Body of pancreas (tissue), 4 donors: ENCODE measurements at regions not wholly inside any gene's neighbourhood (a gene's known extent, or its start where the extent isn't known, plus 50 kb on each side); places are given as distances from the start of the nearest gene placed in this dataset.

Source experiments
- ATAC-seq: fragments of 150-250 bp; one replicate; pipeline ENCODE4 v1.9.1; 2016
- DNase-seq, 4 donors: peaks; one replicate each; pipeline ENCODE4 v3.0.0-alpha.2; 2019
- H3K27ac ChIP-seq, 4 donors: fragments of 200-600 bp; sonication (generic); 1 replicate in 3 of 4; 2 replicates in 1 of 4; pipeline versions ENCODE4 v1.5.1 to v1.6.1; 2016 to 2019; ENCODE audit warnings: mild to moderate bottlenecking in 1 of 4, mixed read lengths in 1 of 4, moderate library complexity in 1 of 4
- H3K27me3 ChIP-seq, 2 donors: fragments of 200-600 bp; sonication (generic); one replicate each; pipeline ENCODE4 v1.6.0; 2016; ENCODE audit warnings: mild to moderate bottlenecking in 1 of 2
- H3K36me3 ChIP-seq, 2 donors: fragments of 200-600 bp; sonication (generic); replicated peaks in 1 of 2; 2 replicates each; pipeline ENCODE4 v1.5.1; 2016; ENCODE audit warnings: low read depth in 2 of 2; ENCODE audit not compliant: insufficient read depth in 1 of 2
- H3K4me1 ChIP-seq: fragments of 200-600 bp; sonication (generic); one replicate; pipeline ENCODE4 v1.6.0; 2016
- H3K4me3 ChIP-seq, 2 donors: fragments of 200-600 bp; sonication (generic); 1 replicate in 1 of 2; 2 replicates in 1 of 2; pipeline ENCODE4 v1.5.1; 2016 to 2019
- H3K9me3 ChIP-seq, 3 donors: fragments of 200-600 bp; sonication (generic); 1 replicate in 2 of 3; 2 replicates in 1 of 3; pipeline ENCODE4 v1.5.1; 2016
- POLR2A ChIP-seq, 3 donors: fragments of 450-650 bp; IDR thresholded peaks; one replicate each; pipeline ENCODE4 v1.6.1; 2016; ENCODE audit warnings: antibody characterized with exemption in 3 of 3, mild to moderate bottlenecking in 2 of 3
- WGBS, 2 donors: methylation state at CpG; one replicate each; pipeline ENCODE4 v1.1.5; 2017; 5-methylcytosine and 5-hydroxymethylcytosine counted together
- intact Hi-C: fragments of 100-400 bp; cut with DNase I; formaldehyde crosslinking; loops from one replicate; pipeline ENCODE4 v1.15.1; 2023
- TF ChIP-seq, protein P1 (sequence below), 7 experiments: fragments of 450-650 bp in 4 of 7; fragments of 200-600 bp in 3 of 7; sonication (generic) in 3 of 7; IDR thresholded peaks; one replicate each; pipeline ENCODE4 v1.5.1; 2016 to 2019; ENCODE audit warnings: antibody characterized with exemption in 7 of 7

DNA sequence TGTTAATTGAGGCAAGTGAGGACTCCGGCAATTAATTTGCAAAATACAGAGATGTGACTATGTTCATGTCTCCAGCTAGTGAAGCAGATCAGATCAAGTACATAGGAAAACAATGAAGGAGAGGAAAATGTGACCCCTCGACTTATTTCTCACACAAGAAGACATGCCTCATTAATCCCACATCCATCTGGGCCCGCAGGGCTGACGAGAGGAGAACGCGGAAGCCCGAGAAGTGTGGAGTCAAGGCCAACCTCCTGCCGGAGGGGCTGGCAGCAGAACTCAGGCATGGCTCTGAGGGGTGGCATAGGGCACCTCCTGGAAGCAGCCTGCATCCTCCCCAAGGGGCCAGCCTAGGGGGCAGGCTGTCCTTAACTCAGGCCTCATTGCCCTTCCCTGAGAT, 54.4 kb downstream of the ZNF503 start:
- Histone ChIP-seq H3K27me3 (no peaks in the 10 kb centered on the region), H3K4me1 (no peaks in the 10 kb centered on the region), H3K4me3 (no peak overlapping the region), H3K9me3 (peaks cover 0 to 8% (median 0%) of the 10 kb centered on the region in 3 donors), H3K27ac (no peak overlapping the region), H3K36me3 (no peaks in the 10 kb centered on the region)
- TF ChIP-seq POLR2A (IDR thresholded peaks at IDR 0.05) = no peak
- TF ChIP-seq, protein P1, sequence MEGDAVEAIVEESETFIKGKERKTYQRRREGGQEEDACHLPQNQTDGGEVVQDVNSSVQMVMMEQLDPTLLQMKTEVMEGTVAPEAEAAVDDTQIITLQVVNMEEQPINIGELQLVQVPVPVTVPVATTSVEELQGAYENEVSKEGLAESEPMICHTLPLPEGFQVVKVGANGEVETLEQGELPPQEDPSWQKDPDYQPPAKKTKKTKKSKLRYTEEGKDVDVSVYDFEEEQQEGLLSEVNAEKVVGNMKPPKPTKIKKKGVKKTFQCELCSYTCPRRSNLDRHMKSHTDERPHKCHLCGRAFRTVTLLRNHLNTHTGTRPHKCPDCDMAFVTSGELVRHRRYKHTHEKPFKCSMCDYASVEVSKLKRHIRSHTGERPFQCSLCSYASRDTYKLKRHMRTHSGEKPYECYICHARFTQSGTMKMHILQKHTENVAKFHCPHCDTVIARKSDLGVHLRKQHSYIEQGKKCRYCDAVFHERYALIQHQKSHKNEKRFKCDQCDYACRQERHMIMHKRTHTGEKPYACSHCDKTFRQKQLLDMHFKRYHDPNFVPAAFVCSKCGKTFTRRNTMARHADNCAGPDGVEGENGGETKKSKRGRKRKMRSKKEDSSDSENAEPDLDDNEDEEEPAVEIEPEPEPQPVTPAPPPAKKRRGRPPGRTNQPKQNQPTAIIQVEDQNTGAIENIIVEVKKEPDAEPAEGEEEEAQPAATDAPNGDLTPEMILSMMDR (IDR thresholded peaks at IDR 0.05) = no peak
- DNase-seq (no peak), ATAC-seq (no peak)
- WGBS, 2 donors = 61 to 70% methylated on average over 8 of the region's 8 CpGs
- intact Hi-C loops = no loop called here

DNA sequence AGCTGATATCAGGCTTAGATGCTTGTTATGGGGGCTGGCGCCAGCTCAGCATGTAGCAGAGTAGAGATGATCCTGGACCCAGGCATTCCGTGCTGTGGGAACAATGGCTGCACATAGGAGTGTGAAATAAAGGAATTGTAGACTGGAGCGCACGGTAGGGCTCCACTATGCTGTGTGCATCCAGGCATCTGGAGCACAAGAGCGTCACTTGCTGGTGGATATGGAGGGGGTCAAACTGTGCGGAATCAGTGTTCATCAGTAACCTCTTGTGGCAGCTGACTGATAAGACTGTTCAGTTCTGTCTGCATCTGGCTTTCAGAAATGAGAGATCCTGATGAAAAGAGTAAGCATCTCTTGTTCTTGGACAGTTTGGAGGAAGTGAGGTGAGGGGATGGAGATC, 55.8 kb downstream of the ZNF503 start:
- TF ChIP-seq, protein P1 (IDR thresholded peaks at IDR 0.05) = no peak
- no peak for TF ChIP-seq POLR2A (IDR thresholded peaks at IDR 0.05)
- intact Hi-C loops = no loop called here
- Histone ChIP-seq H3K27me3 (no peaks in the 10 kb centered on the region), H3K27ac (no peak overlapping the region), H3K4me3 (no peak overlapping the region), H3K36me3 (no peaks in the 10 kb centered on the region), H3K9me3 (peaks cover 0 to 8% (median 0%) of the 10 kb centered on the region in 3 donors), H3K4me1 (no peaks in the 10 kb centered on the region)
- 89 to 90% methylated on average over 6 of the region's 6 CpGs for WGBS, 2 donors
- ATAC-seq (no peak), DNase-seq (no peak)

DNA sequence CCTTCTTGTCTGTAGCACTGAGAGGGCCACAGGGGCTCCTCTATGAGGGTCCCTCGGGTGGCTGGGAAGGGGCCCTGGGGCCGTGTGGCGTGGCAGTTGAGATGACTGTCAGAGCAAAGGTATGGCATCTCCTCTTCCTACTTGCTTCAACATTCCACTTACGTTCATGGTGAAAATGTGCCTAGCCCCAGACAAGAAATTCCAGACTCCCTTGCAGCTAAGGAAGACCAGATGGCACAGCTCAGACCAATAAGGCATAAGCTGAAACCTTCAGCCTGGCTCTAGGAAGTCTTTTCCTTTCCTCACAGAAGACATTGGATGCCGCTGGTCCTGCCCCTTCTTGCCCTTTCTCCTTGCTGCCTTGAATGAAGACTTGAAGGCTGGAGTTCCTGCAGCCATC, 57.4 kb downstream of the ZNF503 start:
- Histone ChIP-seq H3K4me1 (no peaks in the 10 kb centered on the region), H3K9me3 (peaks cover 0 to 8% (median 0%) of the 10 kb centered on the region in 3 donors), H3K4me3 (no peak overlapping the region), H3K36me3 (no peaks in the 10 kb centered on the region), H3K27me3 (no peaks in the 10 kb centered on the region), H3K27ac (no peak overlapping the region)
- DNase-seq (no peak), ATAC-seq (no peak)
- TF ChIP-seq, protein P1 (IDR thresholded peaks at IDR 0.05) = no peak
- TF ChIP-seq POLR2A (IDR thresholded peaks at IDR 0.05) = no peak
- WGBS, 2 donors = 78 to 96% methylated on average over 5 of the region's 5 CpGs
- intact Hi-C loops = no loop called here

DNA sequence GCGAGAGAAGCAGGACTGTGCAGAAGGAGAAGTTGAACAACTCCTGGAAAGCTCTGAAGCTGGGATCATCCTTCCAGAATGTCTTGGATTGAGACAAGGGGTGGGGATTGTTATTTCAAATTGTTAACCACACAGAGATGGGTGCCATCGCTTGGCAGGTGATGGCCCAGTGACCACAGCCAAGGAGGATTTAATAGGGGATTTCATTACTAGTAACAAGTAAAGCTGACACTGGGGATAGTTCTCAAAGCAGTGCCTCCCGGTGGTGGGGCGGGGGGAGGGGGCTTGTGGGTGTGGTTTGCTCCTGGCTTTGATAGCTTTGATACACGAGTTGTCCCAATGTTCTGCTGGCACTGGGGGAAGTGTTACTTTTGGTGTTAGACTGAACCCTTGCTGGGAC, 59.2 kb downstream of the ZNF503 start:
- intact Hi-C loops = no loop called here
- DNase-seq (no peak), ATAC-seq (no peak)
- Histone ChIP-seq H3K9me3 (peaks cover 0 to 8% (median 0%) of the 10 kb centered on the region in 3 donors), H3K27me3 (no peaks in the 10 kb centered on the region), H3K4me1 (no peaks in the 10 kb centered on the region), H3K27ac (no peak overlapping the region), H3K36me3 (no peaks in the 10 kb centered on the region), H3K4me3 (no peak overlapping the region)
- TF ChIP-seq POLR2A (IDR thresholded peaks at IDR 0.05) = no peak
- TF ChIP-seq, protein P1 (IDR thresholded peaks at IDR 0.05) = no peak
- 78 to 85% methylated on average over 5 of the region's 5 CpGs for WGBS, 2 donors

GRCh38 chr10:75335983-75336382, 65.6 kb downstream of the ZNF503 start:
- H3K4me3 ChIP-seq = no peak overlapping the region
- no peaks in the 10 kb centered on the region for H3K27me3 ChIP-seq
- TF ChIP-seq POLR2A (IDR thresholded peaks at IDR 0.05) = no peak
- TF ChIP-seq, protein P1 (IDR thresholded peaks at IDR 0.05) = no peak
- H3K36me3 ChIP-seq = no peaks in the 10 kb centered on the region
- DNase-seq (no peak), ATAC-seq (no peak)
- H3K4me1 ChIP-seq = peaks cover 16% of the 10 kb centered on the region
- intact Hi-C loops = no loop called here
- H3K9me3 ChIP-seq = no peaks in the 10 kb centered on the region
- H3K27ac ChIP-seq = no peak overlapping the region
